Left kidney (tissue), 1 donor: ENCODE measurements at regions not wholly inside any gene's neighbourhood (a gene's known extent, or its start where the extent isn't known, plus 50 kb on each side); places are given as distances from the start of the nearest gene placed in this dataset.
"Not testable (repeated sequence)": the region's sequence is repeated elsewhere in the genome, so short reads cannot be mapped to it uniquely, and the experiment has no call there.

ENCODE experiments used
- DNase-seq: peaks from one replicate; pipeline ENCODE4 v3.0.0-alpha.2; 2013

DNA sequence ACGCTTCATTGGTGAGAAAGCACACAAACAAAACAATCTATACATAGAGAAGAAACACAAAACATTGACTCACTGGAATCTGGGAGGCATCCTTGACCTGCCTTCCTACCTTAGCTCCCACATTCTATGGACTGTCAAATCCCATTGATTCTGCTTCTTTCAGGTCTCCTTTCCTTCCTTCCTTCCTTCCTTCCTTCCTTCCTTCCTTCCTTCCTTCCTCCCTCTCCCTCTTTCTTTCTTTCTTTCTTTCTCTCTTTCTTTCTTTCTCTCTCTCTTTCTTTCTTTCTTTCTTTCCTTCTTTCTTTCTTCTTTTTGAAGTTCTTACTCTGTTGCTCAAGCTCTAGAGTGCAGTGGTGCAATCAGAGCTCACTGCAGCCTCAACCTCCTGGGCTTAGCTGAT is 108.0 kb upstream of the SGK1 start:
- not testable (repeated sequence) for DNase-seq

DNA sequence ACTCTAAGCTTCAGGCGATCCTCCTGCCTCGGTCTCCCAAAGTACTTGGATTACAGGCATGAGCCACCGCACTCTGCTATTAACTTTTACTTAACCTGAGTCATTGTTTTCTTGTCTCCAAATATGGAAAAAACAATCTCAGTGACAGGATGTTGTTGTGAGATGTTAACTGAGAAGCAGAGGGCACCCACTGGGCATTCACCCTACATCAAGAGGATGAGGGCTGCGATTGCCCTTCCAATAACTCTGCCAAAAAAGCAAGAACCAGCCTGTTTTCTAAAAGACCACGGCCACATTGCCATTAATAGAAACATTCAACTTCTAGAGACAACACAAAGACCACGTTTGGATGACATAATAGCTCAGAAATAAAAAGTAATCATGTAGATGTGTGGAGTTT is 107.6 kb upstream of the SGK1 start:
- DNase-seq, result no peak

DNA sequence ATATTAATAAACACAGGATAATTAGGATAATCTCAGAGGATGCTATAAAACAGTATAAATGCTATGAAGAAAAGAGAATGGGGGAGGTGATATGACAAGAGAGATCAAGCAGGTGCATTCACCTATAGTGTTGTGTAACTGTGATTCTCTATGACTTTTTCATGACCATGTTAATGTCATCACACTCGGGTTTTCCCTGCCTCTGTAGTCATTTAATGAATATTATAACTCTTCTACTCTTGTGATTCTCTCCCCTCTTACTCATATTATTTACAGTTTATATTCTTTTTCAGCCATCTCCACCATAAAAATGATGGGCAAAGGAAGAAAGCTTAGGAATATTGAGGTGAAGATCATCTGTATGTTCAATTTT is 106.9 kb upstream of the SGK1 start:
- DNase-seq, result no peak

DNA sequence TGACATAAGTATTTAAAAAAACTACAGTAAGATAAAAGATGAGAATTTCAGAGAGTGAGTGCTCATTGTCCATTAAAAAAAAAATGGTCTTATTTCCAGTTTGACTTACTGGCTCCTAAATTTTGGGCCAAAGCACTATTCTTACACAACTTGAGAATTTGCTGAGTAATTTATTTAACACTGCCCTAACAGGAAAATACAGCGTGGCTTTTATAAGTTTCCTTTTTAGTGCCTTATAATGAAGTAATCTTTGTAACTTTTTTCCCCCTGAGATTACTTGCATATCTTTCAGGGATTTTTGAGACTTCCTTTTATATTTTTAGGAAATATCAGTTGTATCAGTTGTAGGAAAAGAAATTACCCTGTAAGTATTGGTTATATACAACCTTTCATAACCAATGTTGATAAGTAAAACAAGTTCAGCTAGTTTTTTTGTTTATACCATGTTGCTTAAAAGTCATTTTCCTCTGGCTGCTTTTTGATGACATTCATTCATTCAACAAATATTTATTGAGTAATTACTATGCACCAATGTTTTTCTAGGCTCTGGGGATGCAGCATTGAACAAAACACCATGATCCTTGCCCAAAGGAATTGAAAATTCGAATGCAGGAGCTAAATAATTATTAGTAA is 106.4 kb upstream of the SGK1 start:
- no peak for DNase-seq

DNA sequence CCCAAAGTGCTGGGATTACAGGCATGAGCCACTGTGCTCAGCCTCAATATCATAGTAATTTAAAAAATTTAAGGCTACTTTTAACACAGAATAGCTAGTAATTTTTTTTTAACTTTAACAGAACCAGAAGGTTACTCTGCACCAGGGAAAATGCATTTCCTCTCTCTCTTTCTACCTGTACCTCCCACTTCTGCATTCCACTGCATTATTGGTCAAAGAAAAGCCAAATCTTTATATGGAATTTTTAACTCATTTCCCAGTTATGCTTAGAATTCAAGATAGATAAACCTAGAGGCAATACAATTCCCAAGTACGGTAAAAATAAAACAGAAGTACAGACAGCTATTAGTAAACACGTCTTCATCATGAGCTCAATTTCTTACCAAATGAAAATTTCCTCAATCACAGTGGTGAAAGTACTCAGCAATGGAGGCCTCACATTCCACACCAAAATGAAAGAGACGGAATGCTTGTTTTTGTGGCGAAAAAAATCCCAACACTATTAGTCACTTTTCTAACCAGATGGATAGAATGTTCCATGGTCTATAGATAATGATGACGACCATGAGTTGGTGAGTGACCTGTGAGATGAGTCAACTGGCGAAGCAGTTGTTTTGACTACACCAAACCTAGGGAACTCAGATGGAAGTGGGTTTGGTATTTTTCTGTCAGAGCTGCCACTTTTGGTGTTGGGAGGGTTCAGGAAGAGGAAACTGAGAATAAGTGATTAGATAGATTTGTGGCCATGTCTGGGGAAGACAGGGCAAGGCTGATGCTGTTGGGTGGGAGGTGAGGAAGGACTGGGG is 104.7 kb upstream of the SGK1 start:
- DNase-seq, result no peak

DNA sequence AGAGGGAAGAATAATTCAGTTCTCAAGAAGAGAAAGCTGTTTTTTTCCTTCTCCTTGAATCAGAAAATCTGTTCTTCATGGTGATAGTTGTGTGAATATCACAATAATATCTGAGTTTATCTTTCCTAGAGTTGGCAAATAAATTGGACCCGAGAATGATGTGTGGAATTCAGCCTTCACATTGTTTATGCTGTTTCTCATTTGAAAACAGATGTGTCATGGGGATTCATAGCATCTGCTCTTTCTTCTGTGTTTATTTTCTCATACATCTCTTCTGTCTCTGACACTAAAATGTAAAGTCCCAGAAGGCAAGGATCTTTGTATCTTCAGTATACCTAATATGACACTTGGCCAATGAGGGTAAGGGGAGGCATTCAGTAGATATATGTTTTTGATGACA is 103.6 kb upstream of the SGK1 start:
- no peak for DNase-seq

DNA sequence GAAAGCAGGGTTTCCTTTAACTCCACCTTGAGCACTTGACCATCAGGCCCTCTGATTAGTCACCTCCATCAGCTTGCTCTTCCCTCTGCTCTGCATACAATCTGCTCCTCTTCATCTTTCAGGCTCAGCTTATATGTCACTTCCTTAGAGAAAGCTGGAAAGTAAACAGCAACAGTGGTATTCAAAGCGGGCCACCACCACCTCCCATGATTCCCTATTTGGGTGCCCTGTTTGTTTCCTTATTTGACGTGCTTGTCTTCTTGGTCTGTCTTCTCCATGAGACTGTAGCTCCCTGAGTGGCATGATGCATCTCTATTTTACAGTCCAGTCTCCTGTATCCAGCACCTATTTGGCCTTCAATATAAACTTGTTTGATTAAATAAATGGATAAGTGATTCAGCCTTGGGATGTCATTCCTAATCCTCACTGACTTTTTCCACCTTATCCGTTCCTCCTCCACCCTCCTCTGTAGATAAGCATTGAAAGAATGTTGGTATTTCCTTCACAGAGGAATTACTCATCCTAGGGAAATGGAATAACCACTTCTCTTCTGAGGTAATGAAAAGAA is 102.8 kb upstream of the SGK1 start:
- no peak for DNase-seq

DNA sequence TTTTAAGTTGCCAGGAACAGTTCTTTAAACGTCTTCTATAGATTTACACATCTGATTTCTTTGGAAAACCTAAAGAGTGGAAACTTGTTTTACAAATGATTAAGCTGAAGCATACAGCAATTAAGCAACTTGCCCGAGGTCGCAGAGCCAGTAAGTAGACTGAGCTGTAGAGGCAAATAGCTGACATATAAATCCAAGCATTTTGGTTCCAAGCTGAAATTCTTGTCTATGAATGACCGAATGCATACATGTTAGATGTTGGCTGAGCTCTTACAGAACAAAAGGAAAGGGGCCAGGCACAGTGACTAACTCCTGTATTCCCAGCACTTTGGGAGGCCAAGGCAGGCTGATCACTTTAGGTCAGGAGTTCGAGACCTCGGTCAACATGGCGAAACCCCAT is 101.8 kb upstream of the SGK1 start:
- peak; percentile 27 for DNase-seq

DNA sequence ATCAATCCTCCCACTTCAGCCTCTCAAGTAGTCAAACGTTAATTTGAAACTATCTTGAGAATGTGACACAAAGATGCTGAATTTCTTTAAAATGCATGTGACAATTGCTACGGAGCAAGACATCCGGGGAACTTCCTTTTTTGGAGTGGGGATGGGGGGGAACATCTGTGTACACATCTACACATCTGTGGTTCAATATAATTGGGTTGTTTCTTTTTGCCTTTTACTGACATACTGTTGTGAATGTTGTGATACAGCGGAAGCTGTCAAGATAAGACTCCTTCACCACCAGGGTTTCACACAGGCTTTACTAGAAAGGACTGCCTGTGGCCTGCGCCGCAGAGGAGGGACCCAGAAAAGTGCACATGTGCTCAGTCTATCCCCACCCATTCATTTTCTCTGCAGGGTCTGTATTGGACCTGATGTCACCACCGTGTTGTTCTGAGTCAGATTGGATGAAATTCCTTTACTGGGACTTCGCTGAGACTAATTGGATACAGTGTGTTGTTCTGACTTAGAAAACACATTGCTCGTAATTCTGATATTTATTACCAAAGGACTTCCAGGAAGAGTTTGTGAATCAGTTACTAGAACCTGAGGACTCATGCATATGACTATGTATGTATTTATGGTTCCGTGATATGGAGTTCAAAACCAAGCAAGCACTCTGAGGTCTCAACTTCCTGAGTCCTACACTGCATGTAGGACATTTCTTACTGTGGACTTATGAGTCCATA is 98.7 kb upstream of the SGK1 start:
- DNase-seq, result no peak

DNA sequence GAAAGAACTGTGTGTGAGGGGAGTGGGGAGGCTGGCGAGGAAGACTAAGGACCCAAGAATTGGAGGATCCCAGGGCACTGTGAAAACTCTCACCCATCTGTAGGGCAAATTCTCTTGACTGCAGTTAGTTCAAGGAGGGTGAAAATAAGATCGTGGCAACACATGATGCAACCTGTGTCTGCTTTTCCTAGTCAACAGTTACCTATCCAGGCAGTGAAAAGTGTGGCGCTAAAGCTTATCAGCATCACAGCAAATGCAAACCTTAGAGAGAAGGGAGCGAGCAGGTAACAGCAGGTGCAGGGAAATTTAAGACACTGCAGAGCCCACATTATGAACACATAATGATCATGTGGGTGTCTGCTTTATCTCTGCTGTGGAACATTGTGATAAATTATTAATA is 97.7 kb upstream of the SGK1 start:
- DNase-seq, result no peak

DNA sequence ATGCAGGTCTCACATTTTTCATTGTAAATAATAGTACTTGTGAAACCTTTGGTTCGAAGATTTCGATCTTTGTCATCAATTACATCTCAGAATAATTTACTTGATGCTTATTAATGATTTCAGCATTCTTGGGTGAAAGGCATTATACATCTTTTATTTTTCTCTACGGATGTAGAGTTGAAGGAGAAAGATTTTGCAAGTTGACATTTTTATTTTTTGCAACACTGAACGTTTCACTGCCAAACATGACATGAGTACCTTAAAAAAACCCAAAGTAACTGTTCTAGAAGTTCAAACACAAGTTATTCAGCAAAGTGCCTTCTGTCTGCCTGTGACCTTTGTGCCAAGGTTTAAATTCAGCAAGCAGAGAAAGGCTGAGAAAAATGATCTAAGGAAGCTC is 97.3 kb upstream of the SGK1 start:
- DNase-seq, result no peak

DNA sequence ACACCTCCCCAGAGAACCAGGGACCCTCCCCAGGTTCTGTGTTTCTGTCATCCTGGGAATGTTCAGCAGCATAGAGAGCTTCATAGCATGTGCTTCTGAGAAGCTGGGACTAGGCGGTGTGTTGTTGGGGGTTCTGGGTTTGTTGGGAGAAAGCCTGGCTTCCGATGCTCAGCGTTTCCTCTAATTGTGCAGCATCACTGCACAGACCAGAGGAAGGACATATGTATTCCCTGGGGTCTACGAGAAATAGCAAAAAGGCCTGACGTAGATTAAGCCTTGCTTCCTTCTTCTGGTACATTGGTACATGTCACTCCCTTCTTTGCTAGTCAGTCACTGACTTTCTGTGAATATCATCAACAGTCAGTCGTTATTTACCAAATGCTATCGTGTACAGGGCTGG is 96.9 kb upstream of the SGK1 start:
- no peak for DNase-seq

DNA sequence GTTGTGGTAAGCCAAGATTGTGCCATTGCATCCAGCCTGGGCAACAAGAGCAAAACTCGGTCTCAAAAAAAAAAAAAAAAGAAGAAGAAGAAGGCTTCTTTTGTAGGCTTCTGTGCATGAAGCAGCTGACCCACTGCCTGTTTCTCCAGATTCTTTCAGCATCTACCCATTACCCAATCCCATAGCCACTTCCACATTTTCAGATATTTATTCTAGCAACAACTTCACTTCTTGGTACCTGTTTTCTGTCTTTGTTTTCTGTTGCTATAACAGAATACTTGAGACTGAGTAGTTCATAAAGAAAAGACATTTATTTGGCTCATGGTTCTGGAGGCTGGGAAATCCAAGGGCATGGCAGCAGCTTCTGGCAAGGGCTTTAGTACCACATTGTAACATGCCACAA is 95.3 kb upstream of the SGK1 start:
- no peak for DNase-seq

DNA sequence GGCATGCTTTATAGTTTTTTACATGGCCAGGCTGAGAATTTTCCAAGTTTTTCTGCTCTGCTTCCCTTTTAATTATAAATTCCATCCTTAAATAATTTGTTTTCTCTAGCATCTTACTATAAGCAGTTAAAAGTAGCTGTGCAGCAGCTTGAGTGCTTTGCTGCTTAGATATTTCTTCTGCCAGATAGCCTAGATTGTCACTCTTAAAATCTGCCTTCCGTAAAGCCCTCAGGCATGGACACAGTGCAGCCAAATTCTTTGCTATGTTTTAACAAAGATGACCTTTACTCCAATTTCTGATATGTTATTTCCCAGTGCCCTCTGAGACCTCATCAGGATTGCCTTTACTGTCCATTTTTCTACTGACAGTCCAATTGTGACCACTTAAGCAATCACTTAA is 92.6 kb upstream of the SGK1 start:
- DNase-seq, result no peak

DNA sequence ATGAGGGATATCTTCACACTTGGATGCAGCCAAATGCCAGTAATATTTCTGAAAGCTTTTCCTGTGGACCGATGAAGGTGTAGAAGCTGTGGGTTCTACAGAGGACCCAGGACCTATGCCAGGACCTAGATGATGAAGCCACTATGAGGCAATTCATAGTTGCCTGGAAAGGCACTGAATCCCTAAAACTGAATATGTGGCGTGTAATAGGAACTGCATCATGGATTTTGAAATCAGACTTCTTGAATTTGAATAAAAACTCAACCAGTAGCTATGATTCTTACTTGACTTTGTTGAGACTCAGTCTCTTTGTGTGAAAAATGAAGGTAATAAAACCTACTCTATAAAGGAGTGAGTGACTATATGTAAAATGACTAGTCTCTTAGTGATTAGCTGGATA is 89.9 kb upstream of the SGK1 start:
- no peak for DNase-seq

DNA sequence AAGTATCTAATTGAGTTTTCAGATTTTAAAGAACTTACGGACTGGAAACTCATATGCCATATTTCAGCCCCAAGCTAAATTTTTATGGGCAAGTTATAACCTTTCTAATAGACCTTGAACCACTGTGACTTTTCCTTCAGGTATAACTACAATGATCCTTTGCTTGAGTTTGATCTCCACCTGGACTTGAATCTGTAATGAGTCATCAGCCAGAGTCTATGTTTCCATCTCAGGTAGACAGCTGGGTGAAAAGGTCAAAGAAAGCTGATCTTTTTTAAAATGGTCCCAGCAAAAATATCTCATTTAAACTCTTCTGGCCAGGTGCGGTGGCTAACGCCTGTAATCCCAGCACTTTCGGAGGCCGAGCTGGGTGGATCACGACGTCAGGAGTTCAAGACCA is 88.4 kb upstream of the SGK1 start:
- no peak for DNase-seq

DNA sequence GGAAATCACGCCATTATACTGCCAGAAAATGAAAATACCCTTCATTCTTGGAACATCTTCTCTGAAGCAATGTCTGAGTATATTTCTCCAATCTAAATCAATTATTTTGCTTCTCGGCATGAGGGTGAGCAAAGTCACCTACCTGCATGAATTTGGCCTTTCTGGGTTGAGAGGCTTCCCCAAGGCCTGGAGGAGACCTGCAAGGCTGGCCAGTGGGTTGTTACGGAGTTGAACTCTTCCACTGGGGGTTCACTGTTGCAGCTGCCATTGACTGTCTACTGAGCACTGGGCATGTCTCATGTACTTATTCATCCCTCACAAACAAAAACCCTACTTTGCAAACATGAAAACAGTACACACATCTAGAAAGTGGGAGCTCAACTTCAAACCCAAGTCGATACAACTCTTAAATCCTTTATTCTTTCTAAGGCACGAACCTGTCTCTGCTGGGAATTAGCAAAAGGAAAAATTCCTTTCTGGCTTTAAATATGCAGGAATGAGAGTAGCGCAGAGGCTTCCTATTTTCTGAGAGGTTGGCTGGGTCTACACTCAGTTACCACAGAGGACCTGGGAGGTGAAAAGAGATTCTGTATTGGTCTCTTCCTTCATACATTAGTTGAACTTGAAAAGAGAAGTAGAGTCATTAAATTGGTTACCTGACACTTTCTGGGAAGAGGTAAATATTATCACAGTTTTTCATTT is 87.6 kb upstream of the SGK1 start:
- no peak for DNase-seq

DNA sequence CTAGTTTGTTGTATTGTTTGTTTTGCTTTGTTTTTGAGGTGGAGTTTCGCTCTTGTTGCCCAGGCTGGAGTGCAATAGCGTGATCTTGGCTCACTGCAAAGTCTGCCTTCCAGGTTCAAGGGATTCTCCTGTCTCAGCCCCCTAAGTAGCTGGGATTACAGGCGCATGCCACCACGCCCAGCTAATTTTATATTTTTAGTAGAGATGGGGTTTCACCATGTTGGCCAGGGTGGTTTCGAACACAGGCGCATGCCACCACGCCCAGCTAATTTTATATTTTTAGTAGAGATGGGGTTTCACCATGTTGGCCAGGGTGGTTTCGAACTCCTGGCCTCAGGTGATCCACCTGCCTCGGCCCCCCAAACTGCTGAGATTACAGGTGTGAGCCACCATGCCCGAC is 85.4 kb upstream of the SGK1 start:
- not testable (repeated sequence) for DNase-seq

DNA sequence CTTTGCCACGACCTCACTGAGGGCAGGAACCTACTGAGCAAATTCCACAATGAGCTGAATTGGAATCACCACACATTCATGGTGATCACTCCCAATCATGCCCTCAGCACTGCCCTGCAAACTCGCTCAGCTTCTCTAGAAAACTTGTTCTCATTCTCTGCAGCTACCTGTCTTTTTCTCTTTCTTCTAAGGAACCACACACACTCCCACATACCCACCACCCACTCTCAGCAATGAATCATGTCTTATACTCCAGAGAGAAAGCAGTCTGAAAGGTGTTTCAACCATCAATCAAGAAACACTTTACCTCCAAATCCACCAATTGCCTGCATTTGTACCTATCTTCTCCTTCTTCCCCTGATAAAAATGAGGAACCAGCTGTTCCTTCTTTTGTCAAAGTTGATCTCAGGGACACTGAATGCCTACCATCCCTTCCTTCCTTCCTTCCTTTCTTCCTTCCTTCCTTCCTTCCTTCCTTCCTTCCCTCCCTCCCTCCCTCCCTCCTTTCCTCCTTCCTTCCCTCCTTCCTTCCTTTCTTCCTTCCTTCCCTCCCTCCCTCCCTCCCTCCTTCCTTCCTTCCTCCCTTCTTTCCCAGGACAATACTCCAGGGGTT is 84.6 kb upstream of the SGK1 start:
- no peak for DNase-seq

DNA sequence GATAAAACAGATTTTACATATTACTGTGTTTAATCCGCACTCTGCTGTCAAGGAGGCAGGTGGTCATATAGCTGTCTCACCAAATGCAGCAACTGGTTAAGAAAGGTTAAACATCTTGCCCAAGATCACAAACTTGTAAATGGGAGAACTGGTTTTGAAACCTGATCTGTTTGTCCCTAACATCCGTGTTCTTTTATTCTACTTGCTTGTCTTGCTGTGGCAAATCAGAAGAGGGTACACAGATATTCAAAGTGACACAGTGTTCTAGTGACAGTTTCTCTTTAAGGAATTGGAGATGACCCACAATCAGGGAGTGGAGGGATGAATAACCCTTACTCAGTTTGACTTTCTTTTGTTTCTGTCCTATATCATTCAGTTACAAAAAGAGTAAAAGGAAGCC is 83.0 kb upstream of the SGK1 start:
- DNase-seq, result no peak

DNA sequence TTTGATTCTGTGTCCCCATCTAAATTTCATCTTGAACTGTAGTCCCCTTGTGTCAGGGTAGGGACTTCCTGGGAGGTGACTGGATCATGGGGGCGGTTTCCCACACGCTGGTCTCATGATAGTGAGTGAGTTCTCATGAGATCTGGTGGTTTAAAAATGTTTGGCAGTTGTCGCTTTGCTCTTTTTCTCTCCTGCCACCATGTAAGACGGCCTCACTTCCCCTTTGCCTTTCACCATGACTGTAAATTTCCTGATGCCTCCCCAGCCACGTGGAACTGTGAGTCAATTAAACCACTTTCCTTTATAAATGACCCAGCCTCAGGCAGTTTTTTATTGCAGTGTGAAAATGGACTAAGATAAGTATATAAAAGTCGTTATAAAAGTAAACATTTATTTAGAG is 80.5 kb upstream of the SGK1 start:
- no peak for DNase-seq

DNA sequence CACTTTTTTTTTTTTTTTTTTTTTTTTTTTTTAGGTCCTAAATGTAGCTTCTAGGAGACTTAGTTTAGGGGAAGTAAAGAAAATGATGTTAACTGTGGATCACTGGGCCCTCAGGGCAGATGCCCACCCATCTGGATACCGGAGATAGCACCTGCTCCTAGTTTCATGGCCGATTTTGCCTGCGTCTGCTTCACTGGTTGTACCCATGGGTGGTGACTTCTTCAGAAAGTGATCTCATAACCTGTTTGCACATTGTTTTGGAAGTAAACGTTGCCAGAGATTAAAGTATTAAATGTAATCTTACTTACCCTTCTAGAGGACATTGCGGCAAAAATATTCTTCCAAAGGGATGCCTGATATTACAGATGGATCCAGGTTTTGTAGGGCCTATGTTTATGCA is 79.8 kb upstream of the SGK1 start:
- no peak for DNase-seq
